OCI-LY3 (cell line): ENCODE measurements at regions not wholly inside any gene's neighbourhood (a gene's known extent, or its start where the extent isn't known, plus 50 kb on each side); places are given as distances from the start of the nearest gene placed in this dataset.

Experiments
- H2AFZ ChIP-seq: fragments of 200-600, 300-600 bp; shearing (Covaris generic); 2 replicates; pipeline ENCODE4 v1.6.0; 2014; ENCODE audit warnings: antibody characterized with exemption, low read depth, low read length
- H3K27ac ChIP-seq: fragments of 200-600, 300-600 bp; sonication (generic); 2 replicates; pipeline ENCODE4 v1.5.1; 2014; ENCODE audit warnings: mild to moderate bottlenecking, low read length, moderate library complexity, mixed read lengths
- H3K27me3 ChIP-seq: fragments of 200-600, 300-600 bp; sonication (generic); 2 replicates; pipeline ENCODE4 v1.6.1; 2014; ENCODE audit warnings: low read depth, low read length, mixed read lengths
- H3K36me3 ChIP-seq: fragments of 200-600, 300-600 bp; sonication (generic); replicated peaks from 2 replicates; pipeline ENCODE3; 2014; ENCODE audit warnings: low read depth, low read length, mixed read lengths
- H3K4me1 ChIP-seq: fragments of 300-600, 200-600 bp; sonication (generic); 2 replicates; pipeline ENCODE4 v1.6.1; 2014; ENCODE audit warnings: low read length, mixed read lengths
- H3K4me2 ChIP-seq: fragments of 200-600, 300-600 bp; sonication (generic); 2 replicates; pipeline ENCODE4 v1.6.1; 2014; ENCODE audit warnings: low read length, mixed read lengths
- H3K4me3 ChIP-seq: fragments of 300-600, 200-600 bp; sonication (generic); 2 replicates; pipeline ENCODE4 v1.5.1; 2014; ENCODE audit warnings: antibody characterized with exemption, mild to moderate bottlenecking, low read length, moderate library complexity
- H3K79me2 ChIP-seq: fragments of 300-600, 200-600 bp; shearing (Covaris generic); 2 replicates; pipeline ENCODE4 v1.6.1; 2014; ENCODE audit warnings: mild to moderate bottlenecking, low read length, mixed read lengths
- H3K9ac ChIP-seq: fragments of 300-600, 200-600 bp; shearing (Covaris generic); 2 replicates; pipeline ENCODE4 v1.6.0; 2014; ENCODE audit warnings: mild to moderate bottlenecking, low read length, moderate library complexity
- H3K9me3 ChIP-seq: fragments of 200-600, 300-600 bp; shearing (Covaris generic); 2 replicates; pipeline ENCODE4 v1.6.1; 2014; ENCODE audit warnings: low read length, mixed read lengths; ENCODE audit not compliant: insufficient read depth
- H4K20me1 ChIP-seq: fragments of 200-600, 300-600 bp; sonication (generic); 2 replicates; pipeline ENCODE4 v1.6.1; 2016; ENCODE audit warnings: low read length, mixed read lengths; ENCODE audit not compliant: insufficient read depth
- CTCF ChIP-seq: fragments of 200-600, 300-600 bp; sonication (generic); IDR thresholded peaks from 2 replicates; pipeline ENCODE4 v1.5.1; 2014; ENCODE audit warnings: antibody characterized with exemption, low read length, low read depth
- EZH2phosphoT487 ChIP-seq: fragments of 200-600 bp; shearing (Covaris generic); IDR thresholded peaks from 2 replicates; pipeline ENCODE4 v1.6.1; 2018; ENCODE audit warnings: antibody characterized with exemption, mixed run types, low read depth

GRCh38 chr14:23877538-23878180 lies 75.9 kb upstream of the DHRS4 start:
- H4K20me1 ChIP-seq: no peaks in the 10 kb centered on the region
- no peaks in the 10 kb centered on the region for H3K4me1 ChIP-seq
- no peak overlapping the region for H3K4me3 ChIP-seq
- TF ChIP-seq CTCF (no peak), EZH2phosphoT487 (no peak)
- H2AFZ ChIP-seq: no peak overlapping the region
- no peak overlapping the region for H3K4me2 ChIP-seq
- H3K27me3 ChIP-seq: no peaks in the 10 kb centered on the region; the same call in 1 of the 2 replicates
- no peaks in the 10 kb centered on the region for H3K9me3 ChIP-seq
- no peaks in the 10 kb centered on the region for H3K36me3 ChIP-seq
- H3K9ac ChIP-seq: no peak overlapping the region
- no peak overlapping the region for H3K27ac ChIP-seq
- H3K79me2 ChIP-seq: no peaks in the 10 kb centered on the region

- no peak overlapping the region for H3K9ac ChIP-seq
- no peak overlapping the region for H2AFZ ChIP-seq
- H4K20me1 ChIP-seq: no peaks in the 10 kb centered on the region
These were observed 72.3 kb upstream of the DHRS4 start for GRCh38 chr14:23881282-23881681.

GRCh38 chr14:23883684-23884540 lies 69.7 kb upstream of the DHRS4 start:
- H3K79me2 ChIP-seq: no peaks in the 10 kb centered on the region
- no peaks in the 10 kb centered on the region for H3K27me3 ChIP-seq
- H3K9me3 ChIP-seq: no peaks in the 10 kb centered on the region
- H3K36me3 ChIP-seq: no peaks in the 10 kb centered on the region
- H4K20me1 ChIP-seq: no peaks in the 10 kb centered on the region
- H3K27ac ChIP-seq: no peak overlapping the region
- no peak overlapping the region for H2AFZ ChIP-seq
- H3K4me3 ChIP-seq: no peak overlapping the region
- TF ChIP-seq EZH2phosphoT487 (no peak), CTCF (no peak)
- no peak overlapping the region for H3K4me2 ChIP-seq
- H3K9ac ChIP-seq: no peak overlapping the region
- H3K4me1 ChIP-seq: no peaks in the 10 kb centered on the region

More at GRCh38 chr14:23881282-23881681, 72.3 kb upstream of the DHRS4 start:
- no peak overlapping the region for H3K4me3 ChIP-seq
- no peaks in the 10 kb centered on the region for H3K4me1 ChIP-seq
- H3K79me2 ChIP-seq: no peaks in the 10 kb centered on the region
- H3K27ac ChIP-seq: no peak overlapping the region
- no peaks in the 10 kb centered on the region for H3K9me3 ChIP-seq
- TF ChIP-seq EZH2phosphoT487 (no peak), CTCF (no peak)
- no peaks in the 10 kb centered on the region for H3K36me3 ChIP-seq
- no peaks in the 10 kb centered on the region; the same call in 1 of the 2 replicates for H3K27me3 ChIP-seq
- H3K4me2 ChIP-seq: no peak overlapping the region

GRCh38 chr14:23884541-23884904 lies 69.0 kb upstream of the DHRS4 start:
- H3K27ac ChIP-seq: no peak overlapping the region
- no peaks in the 10 kb centered on the region for H3K4me1 ChIP-seq
- no peaks in the 10 kb centered on the region for H3K9me3 ChIP-seq
- no peaks in the 10 kb centered on the region for H3K79me2 ChIP-seq
- no peak overlapping the region for H2AFZ ChIP-seq
- no peaks in the 10 kb centered on the region for H3K36me3 ChIP-seq
- H3K9ac ChIP-seq: no peak overlapping the region
- no peak overlapping the region for H3K4me2 ChIP-seq
- no peak for TF ChIP-seq EZH2phosphoT487
- no peak for TF ChIP-seq CTCF
- H3K27me3 ChIP-seq: peaks cover 4% of the 10 kb centered on the region; the same call in 1 of the 2 replicates
- H4K20me1 ChIP-seq: no peaks in the 10 kb centered on the region
- no peak overlapping the region for H3K4me3 ChIP-seq
